NCI-H2196 (cell line): ENCODE measurements at regions not wholly inside any gene's neighbourhood (a gene's known extent, or its start where the extent isn't known, plus 50 kb on each side); places are given as distances from the start of the nearest gene placed in this dataset.

ENCODE experiments used
- DNase-seq: peaks from one replicate; lab custom pipeline; 2025; ENCODE audit not compliant: unreplicated experiment; lab: John Stamatoyannopoulos, UW

- DNase-seq: no peak
Measured at GRCh38 chr4:60117726-60118323, 1082.3 kb upstream of the ADGRL3 start.

GRCh38 chr4:60122820-60123219, 1077.3 kb upstream of the ADGRL3 start:
- DNase-seq: no peak

GRCh38 chr4:60128888-60129287, 1071.2 kb upstream of the ADGRL3 start:
- no peak for DNase-seq

GRCh38 chr4:60129740-60130139, 1070.4 kb upstream of the ADGRL3 start:
- DNase-seq: no peak

- no peak for DNase-seq
Measured at GRCh38 chr4:60133375-60133774, 1066.8 kb upstream of the ADGRL3 start.

- DNase-seq: no peak
Measured at GRCh38 chr4:60134099-60134498, 1066.0 kb upstream of the ADGRL3 start.

GRCh38 chr4:60155088-60155487, 1045.0 kb upstream of the ADGRL3 start:
- DNase-seq: no peak

GRCh38 chr4:60173103-60173502, 1027.0 kb upstream of the ADGRL3 start:
- no peak for DNase-seq

- DNase-seq: no peak
Measured at GRCh38 chr4:60173718-60174117, 1026.4 kb upstream of the ADGRL3 start.

GRCh38 chr4:60175241-60175640, 1024.9 kb upstream of the ADGRL3 start:
- DNase-seq: no peak

- no peak for DNase-seq
Measured at GRCh38 chr4:60187428-60187827, 1012.7 kb upstream of the ADGRL3 start.

- no peak for DNase-seq
Measured at GRCh38 chr4:60189286-60189685, 1010.8 kb upstream of the ADGRL3 start.

- no peak for DNase-seq
Measured at GRCh38 chr4:60194214-60194613, 1005.9 kb upstream of the ADGRL3 start.

- no peak for DNase-seq
Measured at GRCh38 chr4:60195256-60195655, 1004.9 kb upstream of the ADGRL3 start.

- peak; percentile 10 for DNase-seq
Measured at GRCh38 chr4:60201052-60201673, 999.0 kb upstream of the ADGRL3 start.

- DNase-seq: no peak
Measured at GRCh38 chr4:60209588-60209987, 990.5 kb upstream of the ADGRL3 start.

GRCh38 chr4:60215906-60216305, 984.2 kb upstream of the ADGRL3 start:
- DNase-seq: no peak

GRCh38 chr4:60216752-60217151, 983.4 kb upstream of the ADGRL3 start:
- no peak for DNase-seq

GRCh38 chr4:60221866-60222265, 978.3 kb upstream of the ADGRL3 start:
- no peak for DNase-seq

GRCh38 chr4:60223208-60223923, 976.8 kb upstream of the ADGRL3 start:
- DNase-seq: no peak

GRCh38 chr4:60241866-60242265, 958.3 kb upstream of the ADGRL3 start:
- no peak for DNase-seq

- no peak for DNase-seq
Measured at GRCh38 chr4:60249784-60250183, 950.3 kb upstream of the ADGRL3 start.
